ENCODE measurements at regions not wholly inside any gene's neighbourhood (a gene's known extent, or its start where the extent isn't known, plus 50 kb on each side); places are given as distances from the start of the nearest gene placed in this dataset.

GRCh38 chrX:13389501-13389900 is 69.6 kb upstream of the ATXN3L start:
- Histone ChIP-seq H2AFZ (ENCODE audit: low read length) (no peak overlapping the region), H3K4me2 (ENCODE audit: low read depth, low read length) (no peak overlapping the region), H3K79me2 (ENCODE audit: insufficient read depth, low read length) (no peaks in the 10 kb centered on the region), H4K20me1 (ENCODE audit: insufficient read depth, low read length) (no peaks in the 10 kb centered on the region), H3K9me3 (ENCODE audit: low read length) (no peaks in the 10 kb centered on the region), H3K4me1 (ENCODE audit: insufficient read depth, low read length) (no peaks in the 10 kb centered on the region), H3K9ac (ENCODE audit: insufficient read depth, low read depth, low read length) (no peak overlapping the region), H3K27ac (ENCODE audit: extremely low read length, insufficient read depth, low read length) (no peak overlapping the region), H3K27me3 (ENCODE audit: control insufficient read depth in 1 of 2, insufficient read depth in 2 of 2, low read length in 2 of 2) (no peaks in the 10 kb centered on the region), H3K4me3 (replicated peaks in 1 of 3; ENCODE audit: insufficient read depth in 1 of 3, low read depth in 2 of 3, low read length in 3 of 3) (no peak overlapping the region), H3K36me3 (replicated peaks in 1 of 2; ENCODE audit: control insufficient read depth in 1 of 2, insufficient read depth in 2 of 2, low read length in 2 of 2) (no peaks in the 10 kb centered on the region)
- ChIA-PET POLR2A (no interaction called here), CTCF (ENCODE audit: low intra/inter-chr PET ratio, low total read pairs) (no interaction called here)
- 53% methylated on average over 1 of the region's 1 CpG for WGBS (ENCODE audit: low lambda C conversion rate)
- DNase-seq (ENCODE audit: low spot score), result no peak
- in situ Hi-C loops (cut with HindIII; ENCODE audit: extremely low pct_ligation_motif_present, low pct_unique_long_range_greater_than_20kb) (no loop called here), intact Hi-C loops (cut with micrococcal nuclease; ENCODE audit: unreplicated experiment) (no loop called here)
- FAIRE-seq, result no peak
- TF ChIP-seq REPIN1 (CRISPR knock-in tag; IDR thresholded peaks at IDR 0.05; ENCODE audit: borderline replicate concordance, low read depth), result no peak
- TF ChIP-seq, protein P1, sequence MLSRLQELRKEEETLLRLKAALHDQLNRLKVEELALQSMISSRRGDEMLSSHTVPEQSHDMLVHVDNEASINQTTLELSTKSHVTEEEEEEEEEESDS (CRISPR knock-in tag; IDR thresholded peaks at IDR 0.05; ENCODE audit: borderline replicate concordance), result no peak
- TF ChIP-seq NFKB2 (CRISPR knock-in tag; IDR thresholded peaks at IDR 0.05; ENCODE audit: borderline replicate concordance), result no peak
- TF ChIP-seq ZNF607 (CRISPR knock-in tag; IDR thresholded peaks at IDR 0.05; ENCODE audit: borderline replicate concordance), result no peak
- TF ChIP-seq GPN1 (CRISPR knock-in tag; IDR thresholded peaks at IDR 0.05; ENCODE audit: borderline replicate concordance), result no peak
- TF ChIP-seq KLF6 (CRISPR knock-in tag; IDR thresholded peaks at IDR 0.05), result no peak
- no peak for TF ChIP-seq POLR2G (IDR thresholded peaks at IDR 0.05; ENCODE audit: low read depth, low read length)
- no peak for TF ChIP-seq ZNF737 (CRISPR knock-in tag; IDR thresholded peaks at IDR 0.05; ENCODE audit: borderline replicate concordance)
- no peak for TF ChIP-seq ZNF207 (IDR thresholded peaks at IDR 0.05; ENCODE audit: borderline replicate concordance)
- TF ChIP-seq NFKBIZ (CRISPR knock-in tag; IDR thresholded peaks at IDR 0.05), result no peak
- ATAC-seq, result no peak
- BruUV-seq (replicated peaks), result no TSS peak

Measured in HepG2 (cell line).